Activated T-cell treated with anti-CD3 and anti-CD28 coated beads, Interleukin-2, amount 50 U/mL, for 4 hours (primary cell): ENCODE measurements at regions not wholly inside any gene's neighbourhood (a gene's known extent, or its start where the extent isn't known, plus 50 kb on each side); places are given as distances from the start of the nearest gene placed in this dataset.
"Not testable (repeated sequence)": the region's sequence is repeated elsewhere in the genome, so short reads cannot be mapped to it uniquely, and the experiment has no call there.

Experiments
- ATAC-seq, 2 donors: fragments of 200-7000 bp; cut with Tn5 transposase; one replicate each; pipeline ENCODE4 v1.10.0; 2021
- DNase-seq: peaks from one replicate; pipeline ENCODE4 v3.0.0-alpha.2; 2020
- H3K27me3 Mint-ChIP-seq: one replicate; pipeline ENCODE4 v1.8.0; 2021; ENCODE audit warnings: low read depth, mixed read lengths
- H3K36me3 Mint-ChIP-seq: one replicate; pipeline ENCODE4 v1.8.0; 2022; ENCODE audit warnings: mixed read lengths; ENCODE audit not compliant: insufficient read depth
- H3K4me1 Mint-ChIP-seq: one replicate; pipeline ENCODE4 v1.8.0; 2021; ENCODE audit warnings: low read depth, mixed read lengths
- H3K4me3 Mint-ChIP-seq: one replicate; pipeline ENCODE4 v1.8.0; 2021; ENCODE audit warnings: mild to moderate bottlenecking, moderate library complexity, mixed read lengths
- H3K9me3 Mint-ChIP-seq: one replicate; pipeline ENCODE4 v1.8.0; 2021; ENCODE audit warnings: mixed read lengths

DNA sequence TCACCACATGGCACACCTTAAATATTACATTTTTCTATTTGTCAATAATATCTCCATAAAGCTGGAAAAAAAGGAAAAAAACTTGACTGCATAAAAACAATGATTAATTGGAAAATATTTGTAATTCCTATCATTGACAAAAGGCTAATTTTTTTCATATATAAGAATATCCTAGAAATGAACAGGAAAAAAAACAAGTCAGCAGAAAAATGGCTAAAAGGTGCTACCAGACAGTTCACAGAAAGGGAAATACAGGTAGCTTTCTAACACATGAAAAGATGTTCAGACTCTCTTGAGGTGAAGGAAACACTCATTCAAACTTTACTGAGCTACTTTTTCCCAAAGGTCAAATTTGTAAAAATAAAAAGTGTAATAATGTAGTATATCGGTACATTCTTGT, 104.1 kb upstream of the SCAF8 start:
- ATAC-seq: no peak
- H3K36me3 Mint-ChIP-seq: peaks cover 1% of the 10 kb centered on the region
- peaks cover 5% of the 10 kb centered on the region for H3K4me1 Mint-ChIP-seq
- no peak for DNase-seq
- peaks cover 27% of the 10 kb centered on the region for H3K27me3 Mint-ChIP-seq
- H3K9me3 Mint-ChIP-seq: peaks cover 21% of the 10 kb centered on the region
- no peak overlapping the region for H3K4me3 Mint-ChIP-seq

DNA sequence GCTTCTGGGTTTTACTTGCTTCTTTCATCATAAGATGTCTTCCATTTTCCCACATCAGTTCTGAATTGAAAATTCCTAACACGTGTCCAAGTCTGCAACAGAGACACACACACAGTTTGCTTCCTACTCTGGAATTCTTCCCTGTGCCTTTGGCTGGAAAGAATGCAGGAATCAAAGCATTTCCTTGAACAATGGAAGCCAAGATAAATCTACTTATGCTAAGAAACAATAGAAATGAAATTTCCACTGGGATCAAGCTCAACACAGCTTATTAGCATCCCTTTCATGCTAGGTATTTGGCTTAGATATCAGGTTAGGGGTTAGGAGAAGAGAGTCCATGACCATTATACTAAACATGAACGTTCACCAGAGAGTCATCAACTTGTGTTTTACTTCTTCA, 101.1 kb upstream of the SCAF8 start:
- DNase-seq: no peak
- Mint-ChIP-seq H3K4me1 (no peaks in the 10 kb centered on the region), H3K9me3 (peaks cover 12% of the 10 kb centered on the region), H3K4me3 (no peak overlapping the region), H3K36me3 (no peaks in the 10 kb centered on the region), H3K27me3 (peaks cover 27% of the 10 kb centered on the region)
- ATAC-seq: no peak

DNA sequence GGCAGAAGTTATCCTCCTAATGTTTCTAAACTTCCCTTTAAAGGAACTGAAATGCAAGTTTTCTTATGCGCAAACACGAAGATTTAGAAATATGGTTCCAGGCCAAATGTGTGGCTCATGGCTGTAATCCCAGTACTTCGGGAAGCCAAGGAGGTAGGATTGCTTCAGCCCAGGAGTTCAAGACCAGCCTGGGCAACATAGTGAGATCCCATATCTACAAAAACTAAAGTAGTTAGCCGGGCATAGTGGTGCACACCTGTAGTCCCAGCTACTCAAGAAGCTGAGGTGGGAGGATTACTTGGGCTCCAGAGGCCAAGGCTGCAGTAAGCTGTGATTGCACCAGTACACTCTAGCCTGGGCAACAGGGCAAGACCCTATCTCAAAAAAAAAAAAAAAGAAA, 95.8 kb upstream of the SCAF8 start:
- H3K4me1 Mint-ChIP-seq: no peaks in the 10 kb centered on the region
- ATAC-seq (no peak), DNase-seq (no peak)
- H3K36me3 Mint-ChIP-seq: no peaks in the 10 kb centered on the region
- no peak overlapping the region for H3K4me3 Mint-ChIP-seq
- peaks cover 6% of the 10 kb centered on the region for H3K27me3 Mint-ChIP-seq
- peaks cover 16% of the 10 kb centered on the region for H3K9me3 Mint-ChIP-seq

DNA sequence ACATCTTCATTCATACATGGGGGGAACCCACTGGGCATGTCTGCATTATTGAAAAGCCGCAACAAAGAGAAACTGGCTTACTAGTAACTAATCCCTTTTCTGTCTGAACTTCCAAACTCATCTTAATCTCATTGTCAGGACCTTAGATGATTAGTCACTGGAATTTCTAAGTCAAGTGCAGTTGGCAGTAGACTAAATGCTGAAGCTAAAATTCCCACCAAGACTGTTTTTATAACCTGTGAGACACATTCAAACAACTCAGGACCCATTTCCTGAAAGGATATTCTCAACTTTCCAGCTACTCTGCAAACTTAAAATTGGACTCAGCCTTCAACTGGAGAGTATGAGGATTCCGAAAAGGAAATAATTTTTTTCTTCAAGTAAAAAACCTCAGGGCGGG, 94.8 kb upstream of the SCAF8 start:
- Mint-ChIP-seq H3K9me3 (peaks cover 12% of the 10 kb centered on the region), H3K4me1 (no peaks in the 10 kb centered on the region), H3K27me3 (peaks cover 6% of the 10 kb centered on the region), H3K4me3 (no peak overlapping the region), H3K36me3 (no peaks in the 10 kb centered on the region)
- DNase-seq (no peak), ATAC-seq (no peak)

DNA sequence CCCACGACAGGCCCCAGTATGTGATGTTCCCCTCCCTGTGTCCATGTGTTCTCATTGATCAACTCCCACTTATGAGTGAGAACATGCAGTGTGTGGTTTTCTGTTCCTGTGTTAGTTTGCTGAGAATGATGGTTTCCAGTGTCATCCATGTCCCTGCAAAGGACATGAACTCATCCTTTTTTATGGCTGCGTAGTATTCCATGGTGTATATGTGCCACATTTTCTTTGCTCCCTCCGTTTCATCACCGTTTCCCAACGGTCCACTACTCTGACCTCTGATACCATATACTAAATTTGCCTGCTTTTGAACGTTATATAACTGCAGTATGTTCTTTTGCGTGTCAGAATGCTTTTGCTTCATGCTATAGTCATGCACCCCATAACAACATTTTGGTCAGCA, 94.0 kb upstream of the SCAF8 start:
- not testable (repeated sequence) for H3K4me3 Mint-ChIP-seq, ATAC-seq, H3K27me3 Mint-ChIP-seq, H3K4me1 Mint-ChIP-seq, H3K36me3 Mint-ChIP-seq, H3K9me3 Mint-ChIP-seq, DNase-seq

DNA sequence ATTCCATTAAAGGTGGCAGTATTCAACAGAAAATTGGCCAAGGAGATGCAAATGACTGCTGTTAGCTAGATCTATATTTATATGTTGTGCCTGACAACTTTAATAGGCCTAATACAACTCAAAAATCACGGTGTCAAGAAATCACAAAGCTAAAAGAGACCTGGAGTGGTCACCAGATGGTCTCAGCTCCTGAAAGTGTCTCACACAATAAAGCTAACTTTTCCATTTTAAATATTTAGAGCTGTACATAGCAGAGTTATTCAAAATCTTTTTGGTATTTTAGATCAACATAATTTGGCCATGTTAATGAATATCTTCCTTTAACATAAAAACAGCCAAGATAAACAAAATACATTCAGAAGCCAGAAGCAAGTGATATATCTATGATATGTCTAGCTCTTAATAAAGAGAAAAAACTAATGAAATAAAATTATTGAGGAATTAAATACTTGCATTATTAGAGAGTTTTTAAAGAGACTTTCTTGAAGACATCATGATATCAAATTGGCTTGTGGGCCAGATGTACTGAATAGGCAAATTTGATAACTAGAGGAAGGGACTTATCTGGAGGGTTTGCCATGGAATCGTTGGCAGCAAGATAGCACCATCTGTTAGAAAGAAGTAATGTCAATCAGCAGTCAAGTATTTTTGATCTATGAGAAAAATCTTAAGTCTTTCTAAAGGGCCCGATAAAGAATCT, 84.9 kb upstream of the SCAF8 start:
- Mint-ChIP-seq H3K9me3 (no peaks in the 10 kb centered on the region), H3K4me1 (no peaks in the 10 kb centered on the region)
- no peak for DNase-seq

DNA sequence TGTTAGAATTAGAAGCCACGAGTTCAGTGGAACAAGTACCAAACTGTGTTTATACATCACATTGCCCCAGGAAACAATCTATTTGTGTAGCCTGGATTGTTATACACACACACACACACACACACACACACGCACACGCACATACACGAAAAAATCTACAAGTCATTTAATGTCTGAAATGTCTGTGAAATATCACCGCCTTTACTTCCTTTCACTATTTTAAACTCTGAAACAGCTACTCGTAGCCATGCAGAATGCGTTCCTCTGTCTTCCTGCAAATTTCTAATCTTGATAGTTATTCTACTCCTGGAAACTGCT, 84.4 kb upstream of the SCAF8 start:
- Mint-ChIP-seq H3K9me3 (no peaks in the 10 kb centered on the region), H3K4me1 (no peaks in the 10 kb centered on the region), H3K27me3 (no peaks in the 10 kb centered on the region), H3K36me3 (no peaks in the 10 kb centered on the region), H3K4me3 (no peak overlapping the region)
- ATAC-seq (no peak), DNase-seq (no peak)

More for the DNA sequence above, 84.9 kb upstream of the SCAF8 start:
- no peak for ATAC-seq
- Mint-ChIP-seq H3K36me3 (no peaks in the 10 kb centered on the region), H3K27me3 (no peaks in the 10 kb centered on the region), H3K4me3 (no peak overlapping the region)

DNA sequence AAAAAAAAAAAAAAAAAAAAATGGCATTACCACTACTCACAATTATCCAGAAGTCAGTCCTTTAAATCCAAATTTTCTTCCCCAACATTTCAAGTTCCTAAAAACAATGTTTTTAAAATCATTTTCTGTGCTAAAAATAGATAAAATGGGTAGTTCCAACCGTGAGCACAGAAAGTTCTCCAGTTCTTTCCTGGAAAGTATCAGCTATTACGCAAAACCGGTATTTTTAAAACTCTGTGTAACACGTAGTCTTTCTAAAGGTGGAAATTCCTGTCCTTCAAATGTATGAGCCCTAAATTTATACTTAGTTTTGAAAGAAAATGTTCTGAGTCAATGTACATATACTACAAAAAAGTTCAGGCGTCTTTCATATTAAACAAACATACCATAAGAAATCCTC, 83.5 kb upstream of the SCAF8 start:
- Mint-ChIP-seq H3K4me3 (no peak overlapping the region), H3K9me3 (no peaks in the 10 kb centered on the region), H3K4me1 (no peaks in the 10 kb centered on the region), H3K36me3 (no peaks in the 10 kb centered on the region), H3K27me3 (no peaks in the 10 kb centered on the region)
- ATAC-seq (no peak), DNase-seq (no peak)

DNA sequence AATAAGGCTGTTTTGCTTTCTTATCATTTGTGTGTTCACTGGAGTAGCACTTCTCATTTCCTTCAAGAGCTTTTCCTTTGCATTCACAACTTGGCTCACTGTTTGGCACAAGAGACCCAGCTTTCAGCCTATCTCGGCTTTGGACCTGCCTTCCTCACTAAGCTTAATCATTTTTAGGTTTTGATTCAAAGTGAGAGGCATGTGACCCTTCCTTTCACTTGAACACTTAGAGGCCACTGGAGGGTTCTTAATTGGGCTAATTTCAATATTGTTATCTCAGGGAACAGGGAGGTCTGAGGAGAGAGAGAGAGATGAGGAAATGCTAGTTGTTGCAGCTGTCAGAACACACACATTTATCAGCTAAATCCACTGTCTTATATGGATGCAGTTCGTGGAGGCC, 82.9 kb upstream of the SCAF8 start:
- H3K9me3 Mint-ChIP-seq: no peaks in the 10 kb centered on the region
- no peaks in the 10 kb centered on the region for H3K4me1 Mint-ChIP-seq
- H3K36me3 Mint-ChIP-seq: no peaks in the 10 kb centered on the region
- no peaks in the 10 kb centered on the region for H3K27me3 Mint-ChIP-seq
- H3K4me3 Mint-ChIP-seq: no peak overlapping the region
- DNase-seq: no peak
- ATAC-seq: no peak

DNA sequence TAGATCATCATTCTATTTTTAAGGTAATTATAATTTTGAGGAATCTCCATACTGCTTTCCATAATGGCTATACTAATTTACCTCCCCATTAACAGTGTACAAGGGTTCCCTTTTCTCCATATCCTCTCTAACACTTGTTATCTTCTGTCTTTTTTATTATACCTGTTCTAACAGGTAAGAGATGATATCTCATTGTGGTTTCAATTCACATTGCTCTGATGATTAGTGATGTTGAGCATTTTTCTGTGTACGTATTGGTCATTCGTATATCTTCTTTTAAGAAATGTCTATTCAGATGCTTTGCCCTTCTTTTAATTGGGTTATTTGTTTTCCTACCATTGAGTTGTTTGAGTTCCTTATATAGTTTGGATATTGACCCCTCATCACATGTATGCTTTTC, 81.6 kb upstream of the SCAF8 start:
- ATAC-seq: no peak
- DNase-seq: no peak
- H3K27me3 Mint-ChIP-seq: no peaks in the 10 kb centered on the region
- H3K9me3 Mint-ChIP-seq: no peaks in the 10 kb centered on the region
- no peaks in the 10 kb centered on the region for H3K4me1 Mint-ChIP-seq
- H3K36me3 Mint-ChIP-seq: no peaks in the 10 kb centered on the region
- no peak overlapping the region for H3K4me3 Mint-ChIP-seq

DNA sequence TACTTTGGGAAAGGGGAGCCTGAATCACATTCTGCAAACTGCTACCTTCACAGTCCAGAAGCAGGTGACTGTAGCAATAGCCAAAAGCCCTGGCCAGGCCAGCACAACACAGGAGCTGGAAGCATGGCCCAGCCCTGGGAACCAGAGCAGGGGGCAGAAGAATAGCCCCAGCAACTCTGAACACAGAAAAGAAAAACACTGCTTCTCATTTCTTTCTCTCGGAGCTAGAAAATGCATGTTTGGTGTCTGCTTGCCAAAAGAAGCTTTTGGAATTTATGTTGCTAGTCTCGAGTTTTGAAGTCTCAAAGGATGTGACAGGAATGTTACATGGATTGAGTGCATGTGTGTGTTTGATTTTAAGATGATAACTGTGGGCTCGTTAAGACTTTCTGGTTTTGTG, 79.8 kb upstream of the SCAF8 start:
- H3K4me3 Mint-ChIP-seq: no peak overlapping the region
- ATAC-seq (no peak), DNase-seq (no peak)
- H3K27me3 Mint-ChIP-seq: peaks cover 4% of the 10 kb centered on the region
- H3K9me3 Mint-ChIP-seq: no peaks in the 10 kb centered on the region
- H3K4me1 Mint-ChIP-seq: no peaks in the 10 kb centered on the region
- no peaks in the 10 kb centered on the region for H3K36me3 Mint-ChIP-seq

DNA sequence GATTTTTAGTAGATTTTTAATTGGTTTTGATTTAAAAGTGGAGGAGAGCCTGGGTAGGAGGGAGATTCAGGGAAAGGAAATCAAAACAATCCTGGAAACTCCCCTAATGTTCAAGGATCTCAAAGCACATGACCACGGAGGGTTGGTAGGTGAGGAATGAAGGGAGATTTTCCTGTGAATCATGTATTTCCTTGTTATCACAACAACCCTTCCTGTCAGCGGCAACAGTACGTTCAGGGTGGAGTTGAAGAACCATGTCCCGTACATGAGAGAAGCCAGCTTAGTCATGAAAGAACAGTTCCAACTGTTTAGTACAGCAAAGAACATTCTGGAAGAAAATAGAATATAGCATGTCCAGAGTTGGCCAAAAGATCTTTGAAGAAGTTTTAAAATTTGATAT, 79.4 kb upstream of the SCAF8 start:
- Mint-ChIP-seq H3K36me3 (no peaks in the 10 kb centered on the region), H3K4me1 (no peaks in the 10 kb centered on the region), H3K4me3 (no peak overlapping the region), H3K27me3 (peaks cover 4% of the 10 kb centered on the region), H3K9me3 (no peaks in the 10 kb centered on the region)
- no peak for DNase-seq
- no peak for ATAC-seq

DNA sequence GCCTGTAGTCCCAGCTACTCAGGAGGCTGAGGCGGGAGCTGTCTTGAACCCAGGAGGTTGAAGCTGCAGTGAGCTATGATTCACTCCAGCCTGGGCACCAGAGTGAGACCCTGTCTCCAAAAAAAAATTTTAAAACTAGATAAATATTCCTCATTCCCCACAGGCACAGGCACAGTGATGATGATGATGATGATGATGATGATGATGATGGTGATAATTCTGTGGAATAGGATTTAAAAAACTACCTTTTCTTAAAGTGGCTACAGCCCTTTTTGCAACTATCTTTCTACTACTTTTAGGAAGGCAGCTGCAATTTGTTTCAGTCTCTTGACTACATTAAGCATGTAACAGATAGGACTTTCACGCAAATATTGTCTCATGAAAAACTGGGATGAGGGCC, 76.6 kb upstream of the SCAF8 start:
- no peak overlapping the region for H3K4me3 Mint-ChIP-seq
- H3K27me3 Mint-ChIP-seq: peaks cover 8% of the 10 kb centered on the region
- DNase-seq (no peak), ATAC-seq (no peak)
- no peaks in the 10 kb centered on the region for H3K4me1 Mint-ChIP-seq
- no peaks in the 10 kb centered on the region for H3K36me3 Mint-ChIP-seq
- no peaks in the 10 kb centered on the region for H3K9me3 Mint-ChIP-seq

DNA sequence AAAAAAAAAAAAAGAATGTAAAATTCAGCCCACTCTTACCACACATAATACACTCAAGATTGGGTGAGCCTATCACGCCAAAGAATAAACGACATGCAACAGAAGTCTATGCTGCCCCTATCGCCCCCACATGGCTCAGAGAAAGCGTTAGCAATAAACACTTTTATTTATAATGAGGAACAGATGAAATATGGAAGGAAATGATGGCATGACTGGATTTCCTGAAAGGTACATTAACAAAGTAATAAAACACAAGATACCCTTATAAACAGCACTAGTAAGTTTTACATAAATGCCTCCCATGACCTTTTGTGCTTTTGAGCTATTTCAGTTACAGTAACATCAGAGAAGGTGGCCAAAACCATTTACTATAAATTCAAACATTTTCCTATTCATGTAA, 71.4 kb upstream of the SCAF8 start:
- H3K36me3 Mint-ChIP-seq: no peaks in the 10 kb centered on the region
- H3K4me1 Mint-ChIP-seq: no peaks in the 10 kb centered on the region
- DNase-seq (no peak), ATAC-seq (no peak)
- no peaks in the 10 kb centered on the region for H3K9me3 Mint-ChIP-seq
- H3K27me3 Mint-ChIP-seq: peaks cover 13% of the 10 kb centered on the region
- no peak overlapping the region for H3K4me3 Mint-ChIP-seq

DNA sequence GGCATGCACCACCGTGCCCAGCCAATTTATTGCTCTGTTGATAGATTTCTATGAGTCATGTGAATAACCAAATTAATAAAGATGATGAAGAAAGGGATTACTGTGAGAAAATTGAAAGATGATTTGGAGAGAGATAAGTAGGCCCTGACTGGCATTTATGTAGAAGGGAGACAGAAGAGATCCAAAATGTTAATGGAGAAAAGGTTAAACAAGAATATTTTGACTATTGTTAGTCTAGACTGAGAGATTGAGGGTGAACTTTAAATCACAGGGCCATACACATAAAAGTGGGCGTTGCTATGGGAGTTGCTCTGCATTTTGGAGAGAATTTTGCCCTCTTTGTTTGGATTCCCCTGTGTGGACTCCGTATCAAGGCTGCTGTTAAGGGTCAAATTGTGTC, 68.9 kb upstream of the SCAF8 start:
- Mint-ChIP-seq H3K9me3 (no peaks in the 10 kb centered on the region), H3K27me3 (peaks cover 9% of the 10 kb centered on the region), H3K4me3 (no peak overlapping the region), H3K4me1 (no peaks in the 10 kb centered on the region), H3K36me3 (no peaks in the 10 kb centered on the region)
- ATAC-seq: no peak
- DNase-seq: no peak

DNA sequence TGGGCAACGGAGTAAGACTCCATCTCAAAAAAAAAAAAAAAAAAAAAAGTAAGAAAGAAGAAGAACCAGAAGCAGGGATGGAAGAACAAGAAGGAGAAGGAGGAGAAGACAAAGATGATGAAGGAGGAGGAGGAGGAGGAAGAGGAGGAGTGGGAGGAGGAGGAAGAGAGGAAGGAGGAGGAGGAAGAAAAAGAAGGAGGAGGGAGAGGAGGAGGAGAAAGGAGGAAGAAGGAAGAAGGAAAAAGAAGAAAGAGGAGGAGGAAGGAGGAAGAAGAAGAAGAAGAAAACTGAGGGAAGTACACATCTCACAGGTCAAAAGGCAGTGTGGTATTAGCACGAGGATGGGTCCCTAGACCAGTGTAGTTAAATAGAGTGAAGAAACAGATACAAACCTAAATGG, 65.1 kb upstream of the SCAF8 start:
- H3K9me3 Mint-ChIP-seq: no peaks in the 10 kb centered on the region
- DNase-seq: no peak
- no peaks in the 10 kb centered on the region for H3K36me3 Mint-ChIP-seq
- no peaks in the 10 kb centered on the region for H3K4me1 Mint-ChIP-seq
- H3K4me3 Mint-ChIP-seq: no peak overlapping the region
- no peak for ATAC-seq
- H3K27me3 Mint-ChIP-seq: peaks cover 5% of the 10 kb centered on the region
